ENCODE measurements at regions not wholly inside any gene's neighbourhood (a gene's known extent, or its start where the extent isn't known, plus 50 kb on each side); places are given as distances from the start of the nearest gene placed in this dataset.

GRCh38 chr10:25112016-25112415 lies 62.8 kb upstream of the GPR158 start:
- TF ChIP-seq ZNF10 (tag by site-specific recombination; IDR thresholded peaks at IDR 0.05) = no peak
- no peak for TF ChIP-seq SALL2 (tag by site-specific recombination; IDR thresholded peaks at IDR 0.05; ENCODE audit: borderline replicate concordance)
- TF ChIP-seq ZNF248 (tag by site-specific recombination; IDR thresholded peaks at IDR 0.05) = no peak
- TF ChIP-seq ZNF791 (tag by site-specific recombination; IDR thresholded peaks at IDR 0.05) = no peak
- no peak for TF ChIP-seq HOXC10 (CRISPR knock-in tag; IDR thresholded peaks at IDR 0.05)
- TF ChIP-seq, protein P1, sequence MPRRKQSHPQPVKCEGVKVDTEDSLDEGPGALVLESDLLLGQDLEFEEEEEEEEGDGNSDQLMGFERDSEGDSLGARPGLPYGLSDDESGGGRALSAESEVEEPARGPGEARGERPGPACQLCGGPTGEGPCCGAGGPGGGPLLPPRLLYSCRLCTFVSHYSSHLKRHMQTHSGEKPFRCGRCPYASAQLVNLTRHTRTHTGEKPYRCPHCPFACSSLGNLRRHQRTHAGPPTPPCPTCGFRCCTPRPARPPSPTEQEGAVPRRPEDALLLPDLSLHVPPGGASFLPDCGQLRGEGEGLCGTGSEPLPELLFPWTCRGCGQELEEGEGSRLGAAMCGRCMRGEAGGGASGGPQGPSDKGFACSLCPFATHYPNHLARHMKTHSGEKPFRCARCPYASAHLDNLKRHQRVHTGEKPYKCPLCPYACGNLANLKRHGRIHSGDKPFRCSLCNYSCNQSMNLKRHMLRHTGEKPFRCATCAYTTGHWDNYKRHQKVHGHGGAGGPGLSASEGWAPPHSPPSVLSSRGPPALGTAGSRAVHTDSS (tag by site-specific recombination; IDR thresholded peaks at IDR 0.05) = no peak
- no peak for TF ChIP-seq ZNF404 (tag by site-specific recombination; IDR thresholded peaks at IDR 0.05)
- no peak for TF ChIP-seq ZFHX2 (tag by site-specific recombination; conservative IDR thresholded peaks at IDR 0.05)
- no peak for TF ChIP-seq ZNF777 (tag by site-specific recombination; IDR thresholded peaks at IDR 0.05; ENCODE audit: borderline replicate concordance)
- TF ChIP-seq ZBTB20 (tag by site-specific recombination; IDR thresholded peaks at IDR 0.05) = no peak
- no peak for TF ChIP-seq ZNF211 (tag by site-specific recombination; IDR thresholded peaks at IDR 0.05; ENCODE audit: low read depth)
- no peak for TF ChIP-seq ZNF677 (tag by site-specific recombination; IDR thresholded peaks at IDR 0.05)
- TF ChIP-seq ZFP3 (tag by site-specific recombination; IDR thresholded peaks at IDR 0.05; ENCODE audit: low read depth) = no peak
- TF ChIP-seq ZNF701 (tag by site-specific recombination; IDR thresholded peaks at IDR 0.05) = no peak
- TF ChIP-seq ZNF146 (tag by site-specific recombination; IDR thresholded peaks at IDR 0.05) = no peak
- no peak for TF ChIP-seq ZNF354C (tag by site-specific recombination; IDR thresholded peaks at IDR 0.05; ENCODE audit: borderline replicate concordance, low read depth)
- Histone ChIP-seq H3K27ac (ENCODE audit: extremely low read depth, low read depth, low read length) (no peak overlapping the region), H3K36me3 (ENCODE audit: control insufficient read depth in 2 of 2, insufficient read depth in 1 of 2, low read length in 2 of 2) (no peaks in the 10 kb centered on the region), H3K4me3 (ENCODE audit: low read depth, low read length) (no peak overlapping the region), H3K9me3 (ENCODE audit: control insufficient read depth, insufficient read depth, low read depth, low read length) (no peaks in the 10 kb centered on the region), H3K4me1 (ENCODE audit: control insufficient read depth, insufficient read depth, low read length) (no peaks in the 10 kb centered on the region)
- POLR2A ChIA-PET = no interaction called here
- CTCF ChIA-PET = interaction anchor here (0.6 to 1.8 kb wide), 11 partner anchors 9 to 1480 kb away, joined by 3 to 8 read pairs (median 5); no protein-coding TSS in a partner anchor

DNA sequence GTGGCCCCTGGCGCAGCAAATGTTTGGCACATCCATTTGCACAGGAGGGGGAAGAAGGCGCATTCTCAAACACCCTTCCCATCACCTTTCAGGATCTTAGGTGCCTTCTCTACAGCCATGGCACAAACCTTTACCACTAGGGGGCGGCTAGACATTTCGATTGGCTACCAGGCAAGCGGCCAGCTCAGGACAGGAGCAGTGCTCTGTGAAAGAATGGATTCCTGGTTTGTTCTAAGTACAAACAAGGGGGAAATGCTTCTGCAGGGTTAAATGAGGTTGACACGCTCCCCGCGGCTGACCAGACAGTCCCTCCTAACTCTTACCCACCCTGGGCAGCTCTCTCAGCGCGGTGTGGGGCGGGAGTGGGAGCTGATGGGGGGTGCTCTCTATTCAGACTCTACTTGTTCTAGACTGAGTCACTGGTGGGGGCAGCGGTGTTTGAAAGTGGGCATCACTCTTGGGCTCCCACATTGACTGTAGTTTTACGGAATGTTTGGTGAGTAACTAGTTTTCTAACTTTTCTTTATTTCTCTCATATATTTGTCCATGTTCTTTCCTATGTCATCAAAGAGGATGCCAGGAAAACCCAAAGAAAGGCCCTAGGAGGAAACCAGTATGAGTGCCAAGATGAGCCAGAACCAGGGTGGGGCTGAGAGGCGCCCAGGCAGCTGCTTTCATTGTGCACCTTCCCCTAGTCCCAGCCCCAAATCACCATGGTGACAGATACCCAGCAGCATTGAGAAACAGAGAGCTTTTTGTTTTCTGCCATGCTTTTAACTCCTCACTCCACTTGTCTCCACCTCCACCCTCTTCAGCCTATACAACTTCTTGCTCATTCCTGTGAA lies 61.4 kb upstream of the GPR158 start:
- TF ChIP-seq ZNF660 (tag by site-specific recombination; IDR thresholded peaks at IDR 0.05) = peak; percentile 54; the same call in 1 of the 2 replicates
- peak; percentile 41; the same call in 1 of the 2 replicates for TF ChIP-seq ZNF398 (tag by site-specific recombination; IDR thresholded peaks at IDR 0.05)
- TF ChIP-seq, protein P2, sequence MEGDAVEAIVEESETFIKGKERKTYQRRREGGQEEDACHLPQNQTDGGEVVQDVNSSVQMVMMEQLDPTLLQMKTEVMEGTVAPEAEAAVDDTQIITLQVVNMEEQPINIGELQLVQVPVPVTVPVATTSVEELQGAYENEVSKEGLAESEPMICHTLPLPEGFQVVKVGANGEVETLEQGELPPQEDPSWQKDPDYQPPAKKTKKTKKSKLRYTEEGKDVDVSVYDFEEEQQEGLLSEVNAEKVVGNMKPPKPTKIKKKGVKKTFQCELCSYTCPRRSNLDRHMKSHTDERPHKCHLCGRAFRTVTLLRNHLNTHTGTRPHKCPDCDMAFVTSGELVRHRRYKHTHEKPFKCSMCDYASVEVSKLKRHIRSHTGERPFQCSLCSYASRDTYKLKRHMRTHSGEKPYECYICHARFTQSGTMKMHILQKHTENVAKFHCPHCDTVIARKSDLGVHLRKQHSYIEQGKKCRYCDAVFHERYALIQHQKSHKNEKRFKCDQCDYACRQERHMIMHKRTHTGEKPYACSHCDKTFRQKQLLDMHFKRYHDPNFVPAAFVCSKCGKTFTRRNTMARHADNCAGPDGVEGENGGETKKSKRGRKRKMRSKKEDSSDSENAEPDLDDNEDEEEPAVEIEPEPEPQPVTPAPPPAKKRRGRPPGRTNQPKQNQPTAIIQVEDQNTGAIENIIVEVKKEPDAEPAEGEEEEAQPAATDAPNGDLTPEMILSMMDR (tag by site-specific recombination; IDR thresholded peaks at IDR 0.05) = peak; percentile 64
- TF ChIP-seq PRDM10 (tag by site-specific recombination; IDR thresholded peaks at IDR 0.05) = peak; percentile 77
- no peak for TF ChIP-seq SCRT1 (tag by site-specific recombination; IDR thresholded peaks at IDR 0.05; ENCODE audit: borderline replicate concordance)
- TF ChIP-seq ZNF654 (tag by site-specific recombination; IDR thresholded peaks at IDR 0.05; ENCODE audit: low read depth) = peak; percentile 77
- TF ChIP-seq MEIS1 (CRISPR knock-in tag; IDR thresholded peaks at IDR 0.05; ENCODE audit: borderline replicate concordance) = no peak
- CTCF ChIA-PET = interaction anchor here (0.6 to 2.0 kb wide), 20 partner anchors 11 to 571 kb away, joined by 3 to 26 read pairs (median 4); partner anchors contain the start of gene PRTFDC1
- H3K4me3 ChIP-seq (ENCODE audit: low read depth, low read length) = no peak overlapping the region
- H3K36me3 ChIP-seq (ENCODE audit: control insufficient read depth in 2 of 2, insufficient read depth in 1 of 2, low read length in 2 of 2) = no peaks in the 10 kb centered on the region
- H3K27ac ChIP-seq (ENCODE audit: extremely low read depth, low read depth, low read length) = no peak overlapping the region
- POLR2A ChIA-PET = no interaction called here
- H3K4me1 ChIP-seq (ENCODE audit: control insufficient read depth, insufficient read depth, low read length) = no peaks in the 10 kb centered on the region
- H3K9me3 ChIP-seq (ENCODE audit: control insufficient read depth, insufficient read depth, low read depth, low read length) = no peaks in the 10 kb centered on the region
